Esophagus muscularis mucosa (tissue), 4 donors: ENCODE measurements at regions not wholly inside any gene's neighbourhood (a gene's known extent, or its start where the extent isn't known, plus 50 kb on each side); places are given as distances from the start of the nearest gene placed in this dataset.

Source experiments
- DNase-seq: peaks from one replicate; pipeline ENCODE4 v3.0.0-alpha.2; 2017; ENCODE audit errors: extremely low spot score
- H3K27ac ChIP-seq, 4 donors: fragments of 200-600 bp; sonication (generic); replicated peaks in 1 of 4; 1 replicate in 3 of 4; 2 replicates in 1 of 4; pipeline ENCODE4 v1.5.1; 2016 to 2019; ENCODE audit warnings: mild to moderate bottlenecking in 1 of 4
- H3K27me3 ChIP-seq, 4 donors: fragments of 200-600 bp; sonication (generic); one replicate each; pipeline versions ENCODE4 v1.5.1 to v1.6.0; 2016 to 2019
- H3K36me3 ChIP-seq, 4 donors: fragments of 200-600 bp; sonication (generic); one replicate each; pipeline ENCODE4 v1.5.1; 2016 to 2019
- H3K4me1 ChIP-seq, 4 donors: fragments of 200-600 bp; sonication (generic); one replicate each; pipeline ENCODE4 v1.5.1; 2016 to 2019
- H3K4me3 ChIP-seq, 4 donors: fragments of 200-600 bp; sonication (generic); 1 replicate in 2 of 4; 2 replicates in 2 of 4; pipeline ENCODE4 v1.5.1; 2016 to 2019; ENCODE audit warnings: mild to moderate bottlenecking in 4 of 4, moderate library complexity in 1 of 4
- H3K9me3 ChIP-seq, 4 donors: fragments of 200-600 bp; sonication (generic); 1 replicate in 3 of 4; 2 replicates in 1 of 4; pipeline ENCODE4 v1.5.1; 2016 to 2019
- CTCF ChIP-seq, 3 experiments: fragments of 200-600 bp in 2 of 3; fragments of 450-650 bp in 1 of 3; sonication (generic) in 2 of 3; IDR thresholded peaks; one replicate each; pipeline ENCODE4 v1.5.1; 2017 to 2019; ENCODE audit warnings: antibody characterized with exemption in 3 of 3, mild to moderate bottlenecking in 2 of 3, moderate library complexity in 1 of 3
- EP300 ChIP-seq: sonication (generic); formaldehyde crosslinking; IDR thresholded peaks from one replicate; pipeline ENCODE4 v1.6.1; 2017; ENCODE audit warnings: antibody characterized with exemption
- POLR2A ChIP-seq: fragments of 450-650 bp; IDR thresholded peaks from one replicate; pipeline ENCODE4 v1.6.1; 2017; ENCODE audit warnings: antibody characterized with exemption, moderate library complexity, mild to moderate bottlenecking, low read depth
- POLR2AphosphoS5 ChIP-seq, 2 donors: sonication (generic); formaldehyde crosslinking; IDR thresholded peaks; one replicate each; pipeline ENCODE4 v1.6.1; 2017; ENCODE audit warnings: antibody characterized with exemption in 2 of 2
- WGBS: methylation state at CpG from one replicate; pipeline ENCODE4 v1.1.5; 2018; 5-methylcytosine and 5-hydroxymethylcytosine counted together
- intact Hi-C: fragments of 100-400 bp; cut with DNase I; formaldehyde crosslinking; loops from one replicate; pipeline ENCODE4 v1.15.1; 2023

- Histone ChIP-seq H3K4me1 (peaks cover 11 to 27% (median 24%) of the 10 kb centered on the region in 4 donors), H3K36me3 (peaks cover 0 to 19% (median 9%) of the 10 kb centered on the region in 4 donors), H3K27ac (no peak overlapping the region), H3K4me3 (no peak overlapping the region), H3K27me3 (no peaks in the 10 kb centered on the region), H3K9me3 (no peaks in the 10 kb centered on the region)
- no peak for DNase-seq
- intact Hi-C loops: loop anchor here (10.0 kb wide), 1 partner anchor 1923 kb away; the partner anchor contains the start of gene ZNF165
- 91% methylated on average over 3 of the region's 3 CpGs for WGBS
- no peak for TF ChIP-seq POLR2AphosphoS5 (IDR thresholded peaks at IDR 0.05)
- no peak for TF ChIP-seq CTCF (IDR thresholded peaks at IDR 0.05)
- no peak for TF ChIP-seq EP300
- no peak for TF ChIP-seq POLR2A
Measured at GRCh38 chr6:26161322-26161721, 74.1 kb downstream of the HFE start.

- no peak overlapping the region for H3K4me3 ChIP-seq
- WGBS: 96% methylated on average over 7 of the region's 7 CpGs
- no peak for DNase-seq
- peaks cover 0 to 19% (median 9%) of the 10 kb centered on the region in 4 donors for H3K36me3 ChIP-seq
- H3K9me3 ChIP-seq: no peaks in the 10 kb centered on the region
- TF ChIP-seq POLR2A: no peak
- no peak for TF ChIP-seq EP300
- no peak for TF ChIP-seq POLR2AphosphoS5 (IDR thresholded peaks at IDR 0.05)
- TF ChIP-seq CTCF (IDR thresholded peaks at IDR 0.05): no peak
- no peak overlapping the region for H3K27ac ChIP-seq
- H3K27me3 ChIP-seq: no peaks in the 10 kb centered on the region
- intact Hi-C loops: loop anchor here (10.0 kb wide), 1 partner anchor 1922 kb away; the partner anchor contains the start of gene ZNF165
- H3K4me1 ChIP-seq: peaks cover 8 to 17% (median 15%) of the 10 kb centered on the region in 4 donors
Measured at GRCh38 chr6:26162399-26162798, 75.2 kb downstream of the HFE start.

DNA sequence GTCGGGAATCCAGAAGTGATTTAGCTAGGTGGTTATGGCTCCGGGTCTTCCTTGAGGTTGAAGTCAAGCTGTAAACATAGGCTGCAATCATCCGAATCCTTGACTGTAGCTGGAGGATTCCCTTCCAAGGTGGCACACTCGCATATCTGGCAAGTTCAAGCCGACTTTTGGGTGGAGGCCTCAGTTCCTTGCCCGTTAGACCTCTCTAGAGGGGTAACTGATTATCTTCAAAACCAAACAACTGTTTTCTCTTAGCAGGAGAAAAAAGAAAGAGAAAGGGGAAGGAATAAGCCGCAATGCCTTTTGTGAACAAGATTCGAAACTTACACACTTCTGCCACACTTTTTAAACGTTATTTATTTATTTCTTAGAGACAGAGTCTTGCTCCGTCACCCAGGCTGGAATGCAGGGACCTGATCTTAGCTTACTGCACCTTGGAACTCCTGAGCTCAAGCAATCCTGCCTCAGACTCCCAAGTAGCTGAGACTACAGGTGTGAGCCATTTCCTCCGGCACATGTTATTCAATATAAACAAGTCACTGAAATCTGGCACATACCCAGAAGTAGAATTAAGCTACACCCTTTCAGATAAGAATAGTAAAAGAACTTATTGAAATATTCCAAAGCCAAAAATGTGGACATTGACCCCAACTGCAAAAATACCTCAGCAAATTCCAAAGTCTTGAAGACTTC lies 76.3 kb downstream of the HFE start:
- TF ChIP-seq POLR2A (no peak), CTCF (IDR thresholded peaks at IDR 0.05) (no peak), EP300 (no peak), POLR2AphosphoS5 (IDR thresholded peaks at IDR 0.05) (no peak)
- Histone ChIP-seq H3K27me3 (no peaks in the 10 kb centered on the region), H3K9me3 (no peaks in the 10 kb centered on the region), H3K4me1 (peaks cover 8 to 15% (median 12%) of the 10 kb centered on the region in 4 donors), H3K36me3 (peaks cover 0 to 19% (median 9%) of the 10 kb centered on the region in 4 donors), H3K27ac (no peak overlapping the region), H3K4me3 (no peak overlapping the region)
- 88% methylated on average over 11 of the region's 11 CpGs for WGBS
- DNase-seq: no peak
- intact Hi-C loops: loop anchor here (10.0 kb wide), 1 partner anchor 1921 kb away; the partner anchor contains the start of gene ZNF165

GRCh38 chr6:26164120-26164505 lies 76.9 kb downstream of the HFE start:
- no peak overlapping the region for H3K27ac ChIP-seq
- H3K9me3 ChIP-seq: no peaks in the 10 kb centered on the region
- intact Hi-C loops: loop anchor here (10.0 kb wide), 1 partner anchor 1921 kb away; the partner anchor contains the start of gene ZNF165
- no peak overlapping the region for H3K4me3 ChIP-seq
- WGBS: 20% methylated on average over 1 of the region's 1 CpG
- H3K36me3 ChIP-seq: peaks cover 0 to 19% (median 9%) of the 10 kb centered on the region in 4 donors
- TF ChIP-seq EP300 (no peak), CTCF (IDR thresholded peaks at IDR 0.05) (no peak), POLR2AphosphoS5 (IDR thresholded peaks at IDR 0.05) (no peak), POLR2A (no peak)
- H3K4me1 ChIP-seq: peaks cover 8 to 13% (median 12%) of the 10 kb centered on the region in 4 donors
- H3K27me3 ChIP-seq: no peaks in the 10 kb centered on the region
- DNase-seq: no peak
